VCaP (cell line): ENCODE measurements at regions not wholly inside any gene's neighbourhood (a gene's known extent, or its start where the extent isn't known, plus 50 kb on each side); places are given as distances from the start of the nearest gene placed in this dataset.
A peak's percentile ranks its signal among the peaks of the same experiment; 100 is the strongest.

Source experiments
- H3K27ac ChIP-seq: fragments of 450-650 bp; 2 replicates; pipeline ENCODE4 v1.5.1; 2017
- CTCF ChIP-seq: fragments of 450-650 bp; conservative IDR thresholded peaks from 2 replicates; pipeline ENCODE4 v1.5.1; 2017; ENCODE audit warnings: mild to moderate bottlenecking, moderate library complexity

- no peak overlapping the region for H3K27ac ChIP-seq
Measured at GRCh38 chr1:59008599-59009347, 224.9 kb upstream of the JUN start.

GRCh38 chr1:59011663-59012062 lies 227.8 kb upstream of the JUN start:
- TF ChIP-seq CTCF, result no peak

More at GRCh38 chr1:59008599-59009347, 224.9 kb upstream of the JUN start:
- no peak for TF ChIP-seq CTCF

GRCh38 chr1:59012378-59012777 lies 228.5 kb upstream of the JUN start:
- no peak for TF ChIP-seq CTCF
- no peak overlapping the region for H3K27ac ChIP-seq

More at GRCh38 chr1:59011663-59012062, 227.8 kb upstream of the JUN start:
- H3K27ac ChIP-seq, result no peak overlapping the region

GRCh38 chr1:59013276-59013927 lies 229.6 kb upstream of the JUN start:
- peak overlapping the region; percentile 23; the same call in 1 of the 2 replicates for H3K27ac ChIP-seq
- no peak for TF ChIP-seq CTCF

- TF ChIP-seq CTCF, result no peak
- peak overlapping the region; percentile 23; the same call in 1 of the 2 replicates for H3K27ac ChIP-seq
Measured at GRCh38 chr1:59013928-59014279, 230.1 kb upstream of the JUN start.

- no peak overlapping the region for H3K27ac ChIP-seq
- TF ChIP-seq CTCF, result no peak
Measured at GRCh38 chr1:59014827-59015226, 231.0 kb upstream of the JUN start.

GRCh38 chr1:59015708-59016107 lies 231.9 kb upstream of the JUN start:
- no peak for TF ChIP-seq CTCF
- H3K27ac ChIP-seq, result no peak overlapping the region
